Hepatocyte (in vitro differentiated cells): ENCODE measurements at regions not wholly inside any gene's neighbourhood (a gene's known extent, or its start where the extent isn't known, plus 50 kb on each side); places are given as distances from the start of the nearest gene placed in this dataset.

ENCODE experiments used
- CTCF ChIP-seq: fragments of 200-600 bp; sonication (generic); IDR thresholded peaks from 2 replicates; pipeline ENCODE4 v1.5.1; 2016; ENCODE audit warnings: antibody characterized with exemption, mild to moderate bottlenecking; ENCODE audit not compliant: poor library complexity
- EZH2 ChIP-seq: fragments of 200-600 bp; sonication (generic); IDR thresholded peaks from 2 replicates; pipeline ENCODE4 v1.6.1; 2016; ENCODE audit warnings: antibody characterized with exemption, mild to moderate bottlenecking, borderline replicate concordance
- EZH2phosphoT487 ChIP-seq: fragments of 200-600 bp; sonication (generic); IDR thresholded peaks from one replicate; pipeline ENCODE4 v1.6.1; 2018; ENCODE audit warnings: antibody characterized with exemption, mild to moderate bottlenecking, low read depth, moderate library complexity; ENCODE audit not compliant: unreplicated experiment, severe bottlenecking

GRCh38 chr6:78746457-78746856 is 120.9 kb upstream of the IRAK1BP1 start:
- no peak for TF ChIP-seq CTCF
- no peak for TF ChIP-seq EZH2
- no peak for TF ChIP-seq EZH2phosphoT487
